HEK293T (cell line): ENCODE measurements at regions not wholly inside any gene's neighbourhood (a gene's known extent, or its start where the extent isn't known, plus 50 kb on each side); places are given as distances from the start of the nearest gene placed in this dataset.

Experiments used
- CTCF ChIA-PET: fragments of 350-600 bp; formaldehyde crosslinking; extraction: SDS; loops from one replicate; lab custom pipeline; 2021; ENCODE audit warnings: antibody characterized with exemption, inconsistent platforms; lab: Yijun Ruan, JAX
- POLR2A ChIA-PET: fragments of 350-600 bp; formaldehyde crosslinking; extraction: SDS; loops from one replicate; lab custom pipeline; 2020; ENCODE audit warnings: antibody characterized with exemption, inconsistent platforms; lab: Yijun Ruan, JAX
- DNase-seq: peaks from one replicate; pipeline ENCODE4 v3.0.0; 2012; ENCODE audit warnings: mixed read lengths; ENCODE audit errors: extremely low spot score
- ARNT ChIP-seq: fragments of 450-650 bp; IDR thresholded peaks from 2 replicates; pipeline ENCODE4 v1.6.1; 2017; ENCODE audit warnings: mild to moderate bottlenecking
- BHLHE40 ChIP-seq: fragments of 450-650 bp; IDR thresholded peaks from 2 replicates; pipeline ENCODE4 v1.6.1; 2016; ENCODE audit warnings: mild to moderate bottlenecking, moderate library complexity, borderline replicate concordance
- CTBP1 ChIP-seq: fragments of 450-650 bp; IDR thresholded peaks from 2 replicates; pipeline ENCODE4 v1.6.1; 2016; ENCODE audit warnings: borderline replicate concordance
- ELF4 ChIP-seq: fragments of 450-650 bp; IDR thresholded peaks from 2 replicates; pipeline ENCODE4 v1.6.1; 2017; ENCODE audit warnings: antibody characterized with exemption
- FOXA1 ChIP-seq: fragments of 450-650 bp; IDR thresholded peaks from 2 replicates; pipeline ENCODE4 v1.6.1; 2016; ENCODE audit warnings: mild to moderate bottlenecking
- FOXK2 ChIP-seq: fragments of 450-650 bp; IDR thresholded peaks from 2 replicates; pipeline ENCODE4 v1.6.1; 2016; ENCODE audit warnings: mild to moderate bottlenecking
- FOXM1 ChIP-seq: fragments of 450-650 bp; IDR thresholded peaks from 2 replicates; pipeline ENCODE4 v1.6.1; 2017; ENCODE audit warnings: mild to moderate bottlenecking, borderline replicate concordance
- HDGF ChIP-seq: fragments of 450-650 bp; IDR thresholded peaks from 2 replicates; pipeline ENCODE4 v1.6.1; 2017; ENCODE audit warnings: antibody characterized with exemption, borderline replicate concordance
- L3MBTL2 ChIP-seq: fragments of 450-650 bp; conservative IDR thresholded peaks from 2 replicates; pipeline ENCODE4 v1.6.1; 2016; ENCODE audit warnings: mild to moderate bottlenecking
- LEF1 ChIP-seq: fragments of 450-650 bp; IDR thresholded peaks from 2 replicates; pipeline ENCODE4 v1.6.1; 2017; ENCODE audit warnings: mild to moderate bottlenecking, borderline replicate concordance
- NFRKB ChIP-seq: fragments of 450-650 bp; IDR thresholded peaks from 2 replicates; pipeline ENCODE4 v1.6.1; 2016; ENCODE audit warnings: mild to moderate bottlenecking, moderate library complexity
- PKNOX1 ChIP-seq: fragments of 450-650 bp; IDR thresholded peaks from 2 replicates; pipeline ENCODE4 v1.6.1; 2016
- SP1 ChIP-seq: fragments of 450-650 bp; IDR thresholded peaks from 2 replicates; pipeline ENCODE4 v1.6.1; 2017
- SUZ12 ChIP-seq: fragments of 450-650 bp; IDR thresholded peaks from 2 replicates; pipeline ENCODE4 v1.6.1; 2016; ENCODE audit warnings: mild to moderate bottlenecking
- TARDBP ChIP-seq: fragments of 450-650 bp; IDR thresholded peaks from 2 replicates; pipeline ENCODE4 v1.6.1; 2016
- ZNF384 ChIP-seq: fragments of 450-650 bp; IDR thresholded peaks from 2 replicates; pipeline ENCODE4 v1.6.1; 2016

GRCh38 chr13:112225429-112226090 is 150.6 kb upstream of the SPACA7 start:
- ChIA-PET POLR2A (no interaction called here), CTCF (no interaction called here)

DNA sequence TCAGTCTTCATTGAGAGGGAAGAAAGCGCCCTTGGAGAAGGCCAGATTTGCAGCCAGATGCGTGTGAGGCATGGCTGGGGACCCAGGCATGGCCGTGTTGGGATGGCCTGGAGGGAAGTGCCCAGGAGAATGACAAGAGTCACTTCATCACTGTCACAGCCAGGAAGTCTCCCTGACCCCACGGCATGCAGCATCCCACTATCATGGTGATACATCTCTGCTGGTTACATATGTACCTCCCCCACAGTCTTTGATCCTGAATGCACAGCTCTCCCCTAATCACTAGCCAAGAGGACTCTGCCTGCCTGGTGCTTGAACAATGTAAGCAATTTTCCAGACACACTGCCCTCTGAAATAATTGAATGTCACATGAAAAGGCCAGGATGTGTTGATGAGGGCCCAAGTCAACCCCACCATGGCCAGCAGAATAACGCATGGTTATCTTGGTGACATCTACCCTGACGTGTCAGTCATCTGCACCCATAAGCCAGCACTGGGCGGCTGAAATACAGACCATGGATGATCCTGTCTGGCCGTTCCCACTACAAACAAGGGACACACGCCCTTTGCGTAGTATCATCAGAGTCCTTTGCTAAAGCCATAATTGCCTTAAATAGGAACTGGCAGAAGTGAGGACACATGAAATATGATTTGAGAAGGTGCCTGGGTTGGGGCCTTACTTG is 149.7 kb upstream of the SPACA7 start:
- ChIA-PET POLR2A (no interaction called here), CTCF (no interaction called here)
- TF ChIP-seq FOXA1, result no peak
- TF ChIP-seq HDGF, result no peak
- TF ChIP-seq BHLHE40, result no peak
- no peak for TF ChIP-seq SP1
- no peak for TF ChIP-seq FOXM1
- no peak for TF ChIP-seq CTBP1
- no peak for DNase-seq

More at GRCh38 chr13:112225429-112226090, 150.6 kb upstream of the SPACA7 start:
- DNase-seq, result no peak
- TF ChIP-seq ELF4, result no peak
- TF ChIP-seq FOXA1, result no peak
- TF ChIP-seq ZNF384, result no peak
- no peak for TF ChIP-seq TARDBP
- TF ChIP-seq PKNOX1, result no peak
- TF ChIP-seq BHLHE40, result no peak
- TF ChIP-seq FOXK2, result no peak

GRCh38 chr13:112227031-112227430 is 149.1 kb upstream of the SPACA7 start:
- DNase-seq, result no peak
- POLR2A ChIA-PET, result no interaction called here
- TF ChIP-seq CTBP1, result no peak
- no peak for TF ChIP-seq NFRKB
- TF ChIP-seq FOXM1, result no peak
- no peak for TF ChIP-seq ZNF384
- TF ChIP-seq FOXA1, result no peak
- TF ChIP-seq FOXK2, result no peak
- no peak for TF ChIP-seq SP1
- TF ChIP-seq BHLHE40, result no peak
- no peak for TF ChIP-seq LEF1
- no peak for TF ChIP-seq L3MBTL2
- TF ChIP-seq SUZ12, result no peak
- no peak for TF ChIP-seq PKNOX1
- TF ChIP-seq ARNT, result no peak
- no peak for TF ChIP-seq HDGF
- no peak for TF ChIP-seq TARDBP
- no peak for TF ChIP-seq ELF4
- CTCF ChIA-PET, result no interaction called here

DNA sequence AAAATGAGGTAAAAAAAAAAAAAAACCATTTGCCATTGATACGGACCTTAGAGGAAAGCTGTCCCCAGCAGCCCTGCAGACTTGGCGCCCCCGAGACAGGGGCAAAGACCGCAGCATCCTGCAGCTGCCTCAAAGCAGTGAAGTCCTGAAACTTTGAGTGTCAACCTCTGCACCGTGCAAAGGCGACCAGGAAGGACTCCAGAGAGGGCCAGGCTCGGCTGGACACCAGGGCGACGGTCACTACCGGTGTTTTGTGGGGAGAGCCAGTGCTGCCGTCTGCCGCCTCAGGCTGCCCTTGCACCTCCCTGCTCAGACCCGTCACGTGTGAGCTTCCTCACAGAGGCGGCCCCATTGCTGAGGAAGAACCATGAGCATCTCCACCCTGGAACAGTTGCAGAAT is 146.7 kb upstream of the SPACA7 start:
- CTCF ChIA-PET, result no interaction called here
- TF ChIP-seq TARDBP, result no peak
- no peak for TF ChIP-seq L3MBTL2
- TF ChIP-seq NFRKB, result no peak
- no peak for TF ChIP-seq ZNF384
- no peak for TF ChIP-seq LEF1
- no peak for TF ChIP-seq SP1
- TF ChIP-seq FOXA1, result no peak
- TF ChIP-seq HDGF, result no peak
- TF ChIP-seq ELF4, result no peak
- TF ChIP-seq FOXM1, result no peak
- no peak for TF ChIP-seq SUZ12
- DNase-seq, result no peak
- POLR2A ChIA-PET, result no interaction called here

DNA sequence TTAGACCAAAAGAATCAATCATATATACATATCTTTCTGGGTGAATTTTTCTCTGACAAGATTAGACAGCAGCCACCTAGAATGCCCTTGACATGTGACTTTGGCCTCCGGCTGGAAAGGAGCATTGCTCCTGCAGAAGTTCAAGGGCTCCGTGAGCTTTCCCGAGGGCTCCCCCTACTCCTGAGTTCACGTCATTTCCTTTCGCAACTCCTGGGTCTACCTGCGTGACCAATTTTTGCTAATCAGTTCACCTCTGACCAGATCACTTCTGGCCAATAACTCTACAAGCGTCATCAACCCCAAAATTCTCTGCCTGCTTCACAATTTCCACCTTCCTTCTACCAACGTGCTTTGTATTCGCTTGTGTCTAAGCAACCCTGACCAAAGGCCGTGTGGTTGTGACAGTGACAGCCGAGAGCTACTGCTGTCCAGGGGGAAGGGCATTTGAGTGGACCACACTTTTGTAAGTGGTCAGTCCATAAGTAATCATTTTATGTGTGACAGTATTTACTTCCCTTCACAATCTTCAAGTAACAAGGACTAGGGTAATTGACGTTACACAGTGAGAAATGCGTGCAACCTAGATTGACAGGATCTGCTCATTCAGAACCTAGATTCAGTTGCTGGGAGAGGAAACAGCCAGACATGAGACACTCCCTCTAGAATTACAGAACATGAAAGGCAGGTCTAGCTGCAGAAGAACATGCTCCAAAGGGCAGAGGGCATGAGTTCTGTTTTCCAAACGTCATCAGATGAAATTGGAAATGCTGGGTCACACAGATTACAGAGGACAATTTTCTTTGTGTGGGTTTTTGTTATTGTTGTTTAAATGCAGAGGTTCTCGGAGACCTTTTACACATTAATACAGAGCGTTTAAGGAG is 145.9 kb upstream of the SPACA7 start:
- no peak for TF ChIP-seq FOXK2
- TF ChIP-seq TARDBP, result no peak
- no peak for TF ChIP-seq FOXA1
- TF ChIP-seq SUZ12, result no peak
- no peak for TF ChIP-seq ZNF384
- TF ChIP-seq SP1, result no peak
- TF ChIP-seq HDGF, result no peak
- TF ChIP-seq FOXM1, result no peak
- no peak for TF ChIP-seq BHLHE40
- no peak for TF ChIP-seq LEF1
- TF ChIP-seq L3MBTL2, result no peak
- TF ChIP-seq ELF4, result no peak
- no peak for TF ChIP-seq CTBP1
- CTCF ChIA-PET, result no interaction called here
- POLR2A ChIA-PET, result no interaction called here
- no peak for DNase-seq

GRCh38 chr13:112231451-112232083 is 144.6 kb upstream of the SPACA7 start:
- DNase-seq, result no peak
- CTCF ChIA-PET, result no interaction called here
- POLR2A ChIA-PET, result no interaction called here
- TF ChIP-seq FOXM1 (no peak), SUZ12 (no peak), BHLHE40 (no peak), FOXK2 (no peak), ARNT (no peak)
